Loucy (cell line): ENCODE measurements at regions not wholly inside any gene's neighbourhood (a gene's known extent, or its start where the extent isn't known, plus 50 kb on each side); places are given as distances from the start of the nearest gene placed in this dataset.

Source experiments
- H2AFZ ChIP-seq: fragments of 200-600 bp; sonication (generic); 2 replicates; pipeline ENCODE4 v1.6.0; 2016; ENCODE audit warnings: antibody characterized with exemption, mild to moderate bottlenecking, low read length, moderate library complexity
- H3F3A ChIP-seq: fragments of 200-600 bp; 2 replicates; pipeline ENCODE4 v1.6.0; 2016; ENCODE audit warnings: antibody characterized with exemption, low read depth, mild to moderate bottlenecking
- H3K27me3 ChIP-seq: fragments of 200-600 bp; sonication (generic); 2 replicates; pipeline ENCODE4 v1.6.1; 2014; ENCODE audit warnings: low read length, mild to moderate bottlenecking; ENCODE audit not compliant: insufficient read depth, poor library complexity, severe bottlenecking
- H3K36me3 ChIP-seq: fragments of 200-600 bp; sonication (generic); 2 replicates; pipeline ENCODE4 v1.6.1; 2016; ENCODE audit warnings: low read length; ENCODE audit not compliant: insufficient read depth
- H3K4me1 ChIP-seq: fragments of 200-600 bp; sonication (generic); 2 replicates; pipeline ENCODE4 v1.5.1; 2014; ENCODE audit warnings: low read length, mild to moderate bottlenecking; ENCODE audit not compliant: insufficient read depth, poor library complexity, severe bottlenecking
- H3K4me2 ChIP-seq: fragments of 200-600 bp; sonication (generic); 2 replicates; pipeline ENCODE4 v1.6.0; 2014; ENCODE audit warnings: antibody characterized with exemption, low read length, low read depth, mild to moderate bottlenecking; ENCODE audit not compliant: poor library complexity, severe bottlenecking
- H3K4me3 ChIP-seq: fragments of 200-600 bp; sonication (generic); 2 replicates; pipeline ENCODE4 v1.5.1; 2014; ENCODE audit warnings: low read length, mild to moderate bottlenecking, mixed read lengths; ENCODE audit not compliant: poor library complexity, severe bottlenecking
- H3K79me2 ChIP-seq: fragments of 200-600 bp; sonication (generic); 2 replicates; pipeline ENCODE4 v1.6.1; 2014; ENCODE audit warnings: low read length; ENCODE audit not compliant: insufficient read depth
- H3K9ac ChIP-seq: fragments of 200-600 bp; sonication (generic); 2 replicates; pipeline ENCODE4 v1.6.0; 2014; ENCODE audit warnings: mild to moderate bottlenecking, low read depth, low read length, moderate library complexity; ENCODE audit not compliant: poor library complexity, severe bottlenecking
- H3K9me2 ChIP-seq: fragments of 200-600 bp; sonication (generic); replicated peaks from 2 replicates; pipeline ENCODE4 v1.6.1; 2016; ENCODE audit warnings: low read depth, low read length, mixed read lengths
- H3K9me3 ChIP-seq: fragments of 200-600 bp; sonication (generic); 2 replicates; pipeline ENCODE4 v1.6.1; 2014; ENCODE audit warnings: mild to moderate bottlenecking, antibody characterized with exemption, low read length, low read depth; ENCODE audit not compliant: insufficient read depth
- H4K20me1 ChIP-seq: fragments of 200-600 bp; sonication (generic); 2 replicates; pipeline ENCODE4 v1.6.0; 2014; ENCODE audit warnings: antibody characterized with exemption, low read length, mild to moderate bottlenecking; ENCODE audit not compliant: insufficient read depth, poor library complexity, severe bottlenecking
- EZH2phosphoT487 ChIP-seq: fragments of 200-600 bp; IDR thresholded peaks from 2 replicates; pipeline ENCODE4 v1.6.1; 2018; ENCODE audit warnings: antibody characterized with exemption, mild to moderate bottlenecking, moderate library complexity, borderline replicate concordance
- TF ChIP-seq, protein P1 (sequence below): fragments of 200-600 bp; sonication (generic); conservative IDR thresholded peaks from 2 replicates; pipeline ENCODE4 v1.5.1; 2014; ENCODE audit warnings: mild to moderate bottlenecking, antibody characterized with exemption, low read length

DNA sequence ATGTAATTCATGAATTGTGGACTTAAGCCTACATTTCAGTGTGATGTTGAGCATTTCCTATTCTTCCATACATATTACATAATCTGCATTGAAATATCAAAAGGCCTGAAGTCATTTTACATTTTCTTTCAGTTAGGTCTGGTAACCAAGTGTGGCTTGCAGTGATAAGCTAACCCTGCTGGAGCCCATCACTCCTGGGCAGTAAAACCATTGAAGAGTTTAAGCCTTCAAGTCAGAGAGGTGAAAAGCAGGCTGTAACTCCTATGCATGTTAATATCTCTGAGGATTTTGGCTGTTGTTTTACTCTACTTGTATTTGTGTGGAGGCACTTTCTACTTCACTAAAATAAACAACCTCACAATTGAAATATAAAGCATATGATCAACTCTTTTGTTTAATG is 248.8 kb downstream of the SLITRK5 start:
- Histone ChIP-seq H3K27me3 (no peaks in the 10 kb centered on the region), H3K4me3 (no peak overlapping the region), H2AFZ (no peak overlapping the region), H3K79me2 (no peaks in the 10 kb centered on the region), H3K36me3 (no peaks in the 10 kb centered on the region), H3K4me1 (no peaks in the 10 kb centered on the region), H3F3A (no peaks in the 10 kb centered on the region), H3K9me2 (no peaks in the 10 kb centered on the region), H3K9ac (no peak overlapping the region), H3K4me2 (no peak overlapping the region), H4K20me1 (no peaks in the 10 kb centered on the region), H3K9me3 (no peaks in the 10 kb centered on the region)
- no peak for TF ChIP-seq EZH2phosphoT487
- TF ChIP-seq, protein P1, sequence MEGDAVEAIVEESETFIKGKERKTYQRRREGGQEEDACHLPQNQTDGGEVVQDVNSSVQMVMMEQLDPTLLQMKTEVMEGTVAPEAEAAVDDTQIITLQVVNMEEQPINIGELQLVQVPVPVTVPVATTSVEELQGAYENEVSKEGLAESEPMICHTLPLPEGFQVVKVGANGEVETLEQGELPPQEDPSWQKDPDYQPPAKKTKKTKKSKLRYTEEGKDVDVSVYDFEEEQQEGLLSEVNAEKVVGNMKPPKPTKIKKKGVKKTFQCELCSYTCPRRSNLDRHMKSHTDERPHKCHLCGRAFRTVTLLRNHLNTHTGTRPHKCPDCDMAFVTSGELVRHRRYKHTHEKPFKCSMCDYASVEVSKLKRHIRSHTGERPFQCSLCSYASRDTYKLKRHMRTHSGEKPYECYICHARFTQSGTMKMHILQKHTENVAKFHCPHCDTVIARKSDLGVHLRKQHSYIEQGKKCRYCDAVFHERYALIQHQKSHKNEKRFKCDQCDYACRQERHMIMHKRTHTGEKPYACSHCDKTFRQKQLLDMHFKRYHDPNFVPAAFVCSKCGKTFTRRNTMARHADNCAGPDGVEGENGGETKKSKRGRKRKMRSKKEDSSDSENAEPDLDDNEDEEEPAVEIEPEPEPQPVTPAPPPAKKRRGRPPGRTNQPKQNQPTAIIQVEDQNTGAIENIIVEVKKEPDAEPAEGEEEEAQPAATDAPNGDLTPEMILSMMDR, result no peak

DNA sequence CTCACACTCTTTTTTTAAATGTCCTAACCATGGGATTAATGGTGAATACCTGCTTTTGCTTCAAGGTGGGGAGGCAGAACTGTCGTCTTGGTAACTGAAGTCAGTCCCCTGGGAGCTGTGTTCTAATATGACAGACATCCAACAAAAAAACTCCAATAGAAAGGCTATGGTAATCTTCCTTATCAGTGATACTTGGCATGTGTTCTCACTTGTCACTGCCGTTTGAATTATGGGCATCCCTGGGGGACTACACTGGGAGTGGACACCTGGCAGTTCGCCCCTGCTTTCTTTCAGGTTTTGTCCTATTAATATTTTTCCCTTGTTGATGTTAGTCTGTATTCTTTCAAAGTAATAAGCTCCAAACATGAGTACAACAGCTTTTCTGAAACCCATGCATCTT is 252.6 kb downstream of the SLITRK5 start:
- TF ChIP-seq, protein P1, result no peak
- no peak for TF ChIP-seq EZH2phosphoT487
- H3K4me3 ChIP-seq, result no peak overlapping the region
- no peak overlapping the region for H3K4me2 ChIP-seq
- H3K79me2 ChIP-seq, result no peaks in the 10 kb centered on the region
- no peaks in the 10 kb centered on the region for H3K4me1 ChIP-seq
- H3F3A ChIP-seq, result no peaks in the 10 kb centered on the region
- no peaks in the 10 kb centered on the region for H3K9me3 ChIP-seq
- H4K20me1 ChIP-seq, result no peaks in the 10 kb centered on the region
- H3K36me3 ChIP-seq, result no peaks in the 10 kb centered on the region
- H2AFZ ChIP-seq, result no peak overlapping the region
- no peaks in the 10 kb centered on the region for H3K27me3 ChIP-seq
- H3K9ac ChIP-seq, result no peak overlapping the region
- no peaks in the 10 kb centered on the region for H3K9me2 ChIP-seq

DNA sequence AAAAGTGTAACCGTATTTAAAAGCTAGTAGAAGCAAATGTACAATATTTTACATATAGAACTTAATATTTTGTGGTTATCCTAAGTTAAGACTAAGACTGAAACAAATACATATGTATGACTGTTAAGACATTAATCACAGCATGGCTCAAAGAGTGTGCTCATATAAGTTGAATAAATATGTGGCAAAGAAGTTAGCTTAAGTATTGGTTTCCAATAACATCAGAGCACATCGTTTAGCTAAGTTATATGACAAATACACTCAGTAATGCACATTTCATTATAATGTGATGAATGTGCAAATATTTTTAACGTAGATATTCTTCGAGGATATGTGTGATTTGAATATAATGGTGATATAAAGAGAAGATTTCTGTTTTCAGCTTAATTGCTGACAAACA is 253.8 kb downstream of the SLITRK5 start:
- no peak overlapping the region for H3K9ac ChIP-seq
- H3K4me1 ChIP-seq, result no peaks in the 10 kb centered on the region
- no peak overlapping the region for H3K4me2 ChIP-seq
- H3K9me2 ChIP-seq, result no peaks in the 10 kb centered on the region
- no peak overlapping the region for H2AFZ ChIP-seq
- no peak overlapping the region for H3K4me3 ChIP-seq
- TF ChIP-seq, protein P1, result no peak
- TF ChIP-seq EZH2phosphoT487, result no peak
- H3K79me2 ChIP-seq, result no peaks in the 10 kb centered on the region
- H3K9me3 ChIP-seq, result no peaks in the 10 kb centered on the region
- H3K36me3 ChIP-seq, result no peaks in the 10 kb centered on the region
- no peaks in the 10 kb centered on the region for H4K20me1 ChIP-seq
- no peaks in the 10 kb centered on the region for H3F3A ChIP-seq
- H3K27me3 ChIP-seq, result no peaks in the 10 kb centered on the region
